Esophagus mucosa (tissue), 1 donor: ENCODE measurements at regions not wholly inside any gene's neighbourhood (a gene's known extent, or its start where the extent isn't known, plus 50 kb on each side); places are given as distances from the start of the nearest gene placed in this dataset.

Experiments
- ATAC-seq: fragments of 200-7000 bp; cut with Tn5 transposase; one replicate; pipeline ENCODE4 v1.9.1; 2020
- donor health status: DM: yes; HTN: yes; CAD: no.

DNA sequence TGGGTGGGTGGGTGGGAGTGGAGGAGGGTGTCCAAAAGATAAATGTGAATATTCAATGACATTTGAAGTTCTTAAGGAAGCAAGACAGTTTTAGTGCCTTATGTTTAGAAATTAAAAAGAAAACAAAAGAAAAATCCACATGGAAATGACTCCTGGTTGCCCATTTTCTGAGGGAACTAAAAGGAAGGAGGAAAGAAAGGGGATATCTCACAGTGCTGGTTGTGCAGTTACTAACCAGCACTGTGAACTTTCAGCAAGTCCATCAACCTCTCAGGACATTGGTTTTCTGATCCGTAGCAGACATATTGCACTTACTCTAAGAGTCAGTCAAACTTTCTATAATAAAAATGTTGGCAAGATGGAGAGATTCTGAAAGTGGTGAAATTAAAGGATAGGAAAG, 431.0 kb upstream of the CLINT1 start:
- ATAC-seq = no peak

DNA sequence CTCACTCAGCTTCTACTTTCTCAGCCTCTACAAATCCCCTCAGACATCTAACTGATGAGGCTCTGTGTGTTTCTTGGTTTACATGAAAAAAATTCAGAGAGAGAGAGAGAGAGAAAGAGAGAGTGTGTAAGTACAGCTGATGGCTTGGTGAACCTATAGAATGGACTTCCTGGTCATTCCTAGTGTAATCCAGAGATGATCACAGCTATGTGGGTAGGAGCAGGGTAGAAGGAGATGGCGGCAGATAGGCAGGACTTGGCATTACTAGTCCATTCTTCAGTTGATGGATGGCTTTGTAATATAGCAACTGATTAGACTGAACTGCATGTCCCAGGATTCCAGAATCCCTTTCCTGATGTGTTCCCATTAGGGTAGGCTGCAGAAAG, 429.3 kb upstream of the CLINT1 start:
- ATAC-seq = no peak

DNA sequence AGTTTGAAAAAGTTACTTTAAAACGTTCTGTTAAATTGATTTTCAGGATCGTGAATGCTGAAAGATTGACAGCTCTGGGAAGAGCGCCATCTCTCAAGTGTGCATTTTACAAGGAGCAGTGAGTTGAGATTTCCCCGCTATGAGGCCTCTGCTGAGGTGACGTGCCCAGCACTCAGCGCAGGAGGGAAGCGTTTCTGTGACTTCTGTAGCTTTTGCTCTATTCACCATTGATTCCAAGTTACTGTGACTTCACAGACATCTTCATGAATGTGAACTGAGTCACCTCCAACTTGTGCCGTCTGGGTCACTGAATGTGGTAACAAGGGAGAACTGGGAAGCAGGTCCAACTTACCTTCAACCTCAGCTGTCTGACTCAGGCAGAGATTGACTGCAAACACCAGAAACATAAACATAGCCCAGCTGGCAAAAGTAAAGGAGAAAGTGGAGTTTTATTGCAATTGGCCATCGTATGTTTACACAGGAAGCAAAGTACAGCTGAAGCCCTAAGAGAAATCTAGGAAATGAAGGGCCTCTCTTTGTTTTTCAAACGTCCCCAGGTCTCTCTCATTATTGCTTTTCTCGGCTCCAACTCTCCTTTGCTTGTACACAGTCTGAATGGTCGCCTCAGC, 428.8 kb upstream of the CLINT1 start:
- ATAC-seq = no peak

GRCh38 chr5:158286827-158287226, 427.9 kb upstream of the CLINT1 start:
- ATAC-seq = no peak

DNA sequence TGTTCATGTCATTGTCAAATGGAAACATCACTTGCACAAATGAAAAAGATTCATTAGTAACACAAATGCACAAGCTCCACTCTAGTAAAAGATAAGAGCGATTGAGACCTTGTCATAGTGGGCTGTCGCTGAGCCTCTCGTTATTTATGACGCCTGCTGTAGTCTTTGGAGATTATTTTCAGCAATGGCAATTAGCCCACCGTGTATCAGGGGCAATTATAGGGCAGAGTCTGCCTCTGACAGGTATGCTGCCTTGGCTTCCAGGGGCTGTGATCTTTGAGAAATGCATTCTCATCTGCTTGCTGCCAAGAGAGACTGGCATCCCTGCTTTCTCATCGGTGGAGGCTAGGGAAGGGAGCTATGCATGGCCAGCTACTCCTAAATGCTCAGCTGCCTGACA, 426.8 kb upstream of the CLINT1 start:
- no peak for ATAC-seq

DNA sequence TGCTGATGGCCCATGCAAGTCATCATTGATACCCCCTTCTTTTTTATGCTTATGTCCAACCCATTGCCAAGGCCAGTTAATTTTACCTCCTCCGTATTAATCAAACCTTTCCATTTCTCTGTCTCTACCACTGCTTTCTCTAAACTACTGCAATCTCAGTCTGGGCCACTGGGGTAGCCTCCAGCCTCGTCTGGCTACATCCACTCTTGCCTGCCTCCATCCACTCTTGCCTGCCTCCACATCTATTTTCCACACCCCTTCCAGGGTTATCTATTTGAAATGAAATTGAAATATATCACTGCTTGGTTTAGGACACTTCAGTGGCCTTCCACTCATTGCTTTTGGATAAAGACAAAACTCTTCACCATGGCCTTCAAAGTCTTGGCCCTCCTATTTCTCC, 425.3 kb upstream of the CLINT1 start:
- no peak for ATAC-seq

- ATAC-seq = no peak
Measured at GRCh38 chr5:158283397-158283796, 424.5 kb upstream of the CLINT1 start.

DNA sequence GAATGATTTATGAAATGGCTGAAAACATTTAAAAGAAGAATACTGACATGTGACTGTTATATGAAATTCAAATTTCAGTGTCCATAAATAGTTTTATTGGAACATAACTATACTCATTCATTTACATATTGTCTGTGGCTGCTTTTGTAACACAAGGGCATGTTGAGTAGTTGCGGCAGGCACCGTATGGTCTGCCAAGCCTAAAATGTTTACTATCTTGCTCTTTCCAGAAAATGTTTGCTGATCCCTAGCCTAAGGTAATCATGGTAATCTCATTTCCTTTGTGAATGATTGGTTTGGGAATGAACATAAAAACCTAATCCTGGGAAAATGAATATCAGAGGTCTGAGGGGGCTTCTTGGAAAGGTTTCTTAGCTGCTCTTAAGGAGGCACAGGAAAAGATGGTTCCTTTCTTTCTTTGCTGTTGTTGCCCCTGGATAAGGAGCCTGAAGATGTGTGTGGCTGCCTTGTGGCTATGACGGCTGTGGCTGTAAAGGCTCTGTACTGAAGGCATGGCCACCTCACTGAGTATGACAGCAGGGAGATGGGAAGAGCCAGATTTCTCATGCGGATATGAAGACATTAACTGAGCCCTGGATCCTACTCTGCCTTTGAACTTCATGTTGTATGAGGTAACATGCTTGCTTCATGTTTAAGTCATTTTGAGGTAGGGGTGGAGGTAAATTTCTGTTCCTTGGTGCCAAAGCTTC, 419.4 kb upstream of the CLINT1 start:
- no peak for ATAC-seq

DNA sequence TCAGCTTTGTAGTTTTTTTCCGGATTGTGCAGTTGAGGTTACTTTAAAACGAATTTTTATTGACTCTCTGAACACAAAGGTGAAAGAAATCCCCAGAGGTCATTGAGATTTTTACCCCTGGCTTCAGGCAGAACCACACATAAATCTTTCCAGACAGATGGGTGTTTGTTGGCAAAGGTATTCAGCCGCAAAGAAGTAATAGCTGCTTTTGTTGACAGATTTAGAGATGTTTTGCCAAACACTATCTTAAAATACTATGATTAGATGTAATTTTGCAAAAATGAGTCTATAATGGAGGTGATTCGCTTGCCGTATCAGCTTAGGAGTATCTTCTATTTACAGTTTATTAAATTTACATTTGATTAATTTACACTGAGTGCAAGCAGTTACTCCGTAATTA, 418.3 kb upstream of the CLINT1 start:
- no peak for ATAC-seq

DNA sequence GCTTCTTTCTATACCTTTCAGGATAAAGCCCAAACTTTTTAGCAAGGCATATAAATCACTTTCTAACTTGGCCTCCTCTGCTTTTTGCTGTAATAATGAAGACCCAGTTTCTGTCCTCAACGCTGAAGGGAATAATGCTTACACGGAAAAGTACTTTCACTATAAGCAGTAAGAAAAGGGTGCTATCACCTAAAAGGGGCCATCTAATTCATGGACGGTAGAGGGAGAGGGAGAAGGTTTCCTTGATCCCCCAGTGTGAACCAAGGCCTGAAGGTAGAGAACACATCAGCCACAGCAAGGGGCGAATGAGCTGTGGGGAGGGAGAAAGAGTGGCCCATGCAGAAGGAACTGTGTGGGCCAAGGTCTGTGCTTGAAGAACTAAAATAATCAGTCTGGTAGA, 417.7 kb upstream of the CLINT1 start:
- ATAC-seq = no peak

DNA sequence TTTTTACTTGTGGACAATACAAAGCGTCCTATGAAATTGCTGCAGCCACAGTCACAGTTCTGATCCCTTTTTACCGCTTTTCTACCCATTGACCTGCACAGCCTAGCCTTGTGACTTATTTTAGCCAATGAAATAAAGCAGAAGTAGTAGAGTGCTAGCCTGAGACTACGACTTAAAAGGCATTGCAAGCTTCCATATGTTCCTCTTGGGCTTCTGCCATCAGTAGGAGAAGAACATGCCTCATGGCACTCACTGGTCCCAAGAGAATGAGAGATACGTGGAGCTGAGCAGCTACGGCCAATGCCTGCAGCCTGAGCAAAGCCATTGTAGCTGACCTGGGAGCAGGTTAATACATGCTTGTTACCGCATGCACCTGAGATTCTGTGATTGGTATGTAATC, 416.6 kb upstream of the CLINT1 start:
- no peak for ATAC-seq

GRCh38 chr5:158273035-158273434, 414.1 kb upstream of the CLINT1 start:
- ATAC-seq = no peak

DNA sequence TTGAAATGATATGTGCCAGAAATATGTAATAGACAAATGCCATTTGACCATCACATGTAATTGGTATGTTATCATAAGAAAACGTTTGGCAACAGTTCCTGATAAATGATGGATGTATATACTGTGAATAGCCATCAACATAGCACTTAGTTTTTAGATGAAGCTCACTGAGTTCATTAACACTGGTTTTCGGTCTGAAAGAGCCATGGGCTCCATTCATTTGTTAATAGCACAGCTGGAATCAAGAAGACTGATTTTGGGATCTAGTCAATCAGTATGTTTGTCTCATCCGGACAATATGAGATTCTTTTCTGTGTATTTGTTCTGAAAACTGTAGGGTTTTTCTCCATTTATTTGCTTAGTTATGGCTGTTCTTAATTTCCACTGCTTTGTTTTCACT, 413.5 kb upstream of the CLINT1 start:
- no peak for ATAC-seq

- ATAC-seq = no peak
Measured at GRCh38 chr5:158270996-158271554, 412.1 kb upstream of the CLINT1 start.

DNA sequence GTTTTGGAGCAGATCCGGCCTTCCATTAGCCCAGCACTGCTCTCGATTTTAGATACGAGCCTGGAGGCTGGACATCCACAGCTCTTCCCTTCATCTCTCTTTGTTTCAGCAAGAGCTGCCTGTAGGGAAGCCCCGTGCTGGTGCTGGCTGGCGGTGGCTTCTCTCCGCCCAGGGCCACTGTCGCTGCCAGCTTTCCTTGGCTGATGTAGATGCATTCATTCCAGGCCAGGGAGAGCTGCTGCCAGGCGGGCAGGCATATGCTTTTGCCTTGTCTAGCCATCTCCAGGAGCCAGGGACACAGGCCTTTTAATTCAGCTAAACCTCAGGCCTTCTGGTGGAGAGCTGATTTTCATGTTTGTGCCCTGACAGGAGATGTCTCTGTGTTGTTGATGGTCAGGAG, 409.3 kb upstream of the CLINT1 start:
- ATAC-seq = no peak

GRCh38 chr5:158267228-158267627, 408.3 kb upstream of the CLINT1 start:
- ATAC-seq = no peak

- no peak for ATAC-seq
Measured at GRCh38 chr5:158265931-158266700, 407.2 kb upstream of the CLINT1 start.

- ATAC-seq = no peak
Measured at GRCh38 chr5:158265346-158265745, 406.4 kb upstream of the CLINT1 start.

DNA sequence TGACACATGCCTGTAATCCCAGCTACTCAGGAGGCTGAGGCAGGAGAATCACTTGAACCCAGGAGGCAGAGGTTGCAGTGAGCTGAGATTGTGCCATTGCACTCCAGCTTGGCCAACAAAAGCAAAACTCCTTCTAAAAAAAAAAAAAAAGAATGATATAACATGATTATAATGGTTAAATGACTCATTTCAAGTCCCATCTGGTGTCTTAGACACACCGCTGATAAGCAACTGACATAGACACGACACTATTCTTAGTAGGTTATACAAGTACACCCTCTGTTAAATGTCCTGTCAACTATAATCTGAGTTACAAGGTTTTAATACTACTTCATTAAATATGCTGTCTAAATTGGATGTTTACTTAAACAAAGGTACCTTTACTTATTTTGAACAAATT, 405.3 kb upstream of the CLINT1 start:
- no peak for ATAC-seq

DNA sequence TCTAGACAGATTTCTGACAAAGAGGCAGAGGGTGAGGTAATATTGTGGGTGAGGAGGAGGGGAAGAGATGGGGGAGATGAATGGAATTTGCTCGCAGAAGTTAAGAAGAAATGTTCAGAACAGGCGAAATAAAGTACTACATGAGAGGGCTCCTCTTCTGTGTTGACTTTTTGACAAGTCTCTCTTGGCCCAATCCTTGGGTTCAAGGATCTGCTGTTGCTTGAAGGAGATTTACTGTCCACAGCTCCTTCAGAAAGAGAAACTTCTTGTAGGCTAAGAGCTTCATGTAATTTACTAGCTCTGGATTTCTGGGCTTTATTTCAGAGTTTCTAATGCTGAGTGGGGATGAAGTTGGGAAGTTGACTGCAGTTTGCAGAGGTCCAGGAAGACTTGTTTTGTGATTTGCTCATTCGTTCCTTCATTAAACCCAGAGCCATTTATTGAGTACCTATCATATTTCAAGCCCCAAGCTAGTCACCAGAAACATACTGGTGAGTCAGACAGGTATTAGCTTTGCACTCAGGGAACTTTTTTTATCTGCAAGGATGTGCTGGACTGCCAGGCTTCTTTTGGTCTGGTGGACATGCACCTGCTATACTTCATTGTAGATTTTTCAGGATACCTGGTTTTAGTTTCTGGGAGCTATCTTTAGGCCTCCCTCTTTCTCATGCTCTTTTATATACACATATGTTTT, 402.9 kb upstream of the CLINT1 start:
- no peak for ATAC-seq

GRCh38 chr5:158256096-158256495, 397.2 kb upstream of the CLINT1 start:
- ATAC-seq = no peak

GRCh38 chr5:158255609-158256008, 396.7 kb upstream of the CLINT1 start:
- no peak for ATAC-seq

GRCh38 chr5:158246661-158247060, 387.7 kb upstream of the CLINT1 start:
- ATAC-seq = no peak
